Liver (tissue), 8 donors: ENCODE measurements at regions not wholly inside any gene's neighbourhood (a gene's known extent, or its start where the extent isn't known, plus 50 kb on each side); places are given as distances from the start of the nearest gene placed in this dataset.

Experiments
- DNase-seq: peaks from one replicate; pipeline ENCODE4 v3.0.0-alpha.2; 2017; ENCODE audit warnings: low spot score
- H3K27ac ChIP-seq, 2 donors: one replicate each; pipeline ENCODE4 v1.7.0; 2013; ENCODE audit warnings: inconsistent platforms in 2 of 2, low read length in 2 of 2, control low read depth in 1 of 2, low read depth in 1 of 2, mild to moderate bottlenecking in 1 of 2
- H3K27me3 ChIP-seq, 4 donors: one replicate each; pipeline versions ENCODE4 v1.6.1 to v1.7.0; 2013; ENCODE audit warnings: low read length in 3 of 4, inconsistent platforms in 1 of 4, mild to moderate bottlenecking in 1 of 4, moderate library complexity in 1 of 4; ENCODE audit not compliant: control insufficient read depth in 4 of 4, insufficient read depth in 4 of 4
- H3K36me3 ChIP-seq, 4 donors: one replicate each; pipeline versions ENCODE4 v1.6.1 to v1.7.0; 2013; ENCODE audit warnings: low read length in 3 of 4, mild to moderate bottlenecking in 3 of 4, low read depth in 1 of 4, moderate library complexity in 1 of 4; ENCODE audit not compliant: control insufficient read depth in 4 of 4, insufficient read depth in 3 of 4
- H3K4me1 ChIP-seq, 4 donors: one replicate each; pipeline versions ENCODE4 v1.6.1 to v1.7.0; 2013; ENCODE audit warnings: low read length in 3 of 4, mild to moderate bottlenecking in 3 of 4, moderate library complexity in 1 of 4; ENCODE audit not compliant: control insufficient read depth in 4 of 4, insufficient read depth in 4 of 4
- H3K4me3 ChIP-seq, 3 donors: one replicate each; pipeline versions ENCODE4 v1.6.1 to v1.7.0; 2013; ENCODE audit warnings: low read length in 3 of 3, control low read depth in 1 of 3, low read depth in 1 of 3, mild to moderate bottlenecking in 1 of 3
- H3K9ac ChIP-seq, 2 donors: one replicate each; pipeline ENCODE4 v1.7.0; 2013; ENCODE audit warnings: low read length in 2 of 2, mild to moderate bottlenecking in 2 of 2, moderate library complexity in 2 of 2, control low read depth in 1 of 2, low read depth in 1 of 2
- H3K9me3 ChIP-seq, 4 donors: one replicate each; pipeline versions ENCODE4 v1.6.1 to v1.7.0; 2013; ENCODE audit warnings: low read length in 3 of 4; ENCODE audit not compliant: control insufficient read depth in 4 of 4
- EGR1 ChIP-seq, 2 donors: IDR thresholded peaks; 2 replicates each; pipeline ENCODE4 v1.6.1; 2016 to 2018; ENCODE audit warnings: antibody characterized with exemption in 2 of 2, low read depth in 2 of 2
- FOXA1 ChIP-seq: IDR thresholded peaks from 2 replicates; pipeline ENCODE4 v1.6.1; 2016; ENCODE audit warnings: antibody characterized with exemption
- FOXA2 ChIP-seq: IDR thresholded peaks from 2 replicates; pipeline ENCODE4 v1.6.1; 2016; ENCODE audit warnings: antibody characterized with exemption
- GABPA ChIP-seq, 2 donors: IDR thresholded peaks in 1 of 2; conservative IDR thresholded peaks in 1 of 2; 2 replicates each; pipeline ENCODE4 v1.6.1; 2016; ENCODE audit warnings: antibody characterized with exemption in 2 of 2, mild to moderate bottlenecking in 1 of 2, moderate library complexity in 1 of 2
- HNF4A ChIP-seq, 2 donors: conservative IDR thresholded peaks; 2 replicates each; pipeline ENCODE4 v1.6.1; 2016; ENCODE audit warnings: antibody characterized with exemption in 2 of 2, mild to moderate bottlenecking in 2 of 2
- HNF4G ChIP-seq: IDR thresholded peaks from 2 replicates; pipeline ENCODE4 v1.6.1; 2016; ENCODE audit warnings: antibody characterized with exemption
- JUND ChIP-seq, 2 donors: IDR thresholded peaks; 2 replicates each; pipeline ENCODE4 v1.6.1; 2016; ENCODE audit warnings: antibody characterized with exemption in 2 of 2
- NR2F2 ChIP-seq: IDR thresholded peaks from 2 replicates; pipeline ENCODE4 v1.6.1; 2016; ENCODE audit warnings: antibody characterized with exemption
- RAD21 ChIP-seq, 2 donors: IDR thresholded peaks; 2 replicates each; pipeline ENCODE4 v1.6.1; 2016; ENCODE audit warnings: antibody characterized with exemption in 2 of 2, mild to moderate bottlenecking in 2 of 2
- RXRA ChIP-seq, 2 donors: IDR thresholded peaks; 2 replicates each; pipeline ENCODE4 v1.6.1; 2017 to 2018; ENCODE audit warnings: antibody characterized with exemption in 2 of 2, mild to moderate bottlenecking in 1 of 2
- SP1 ChIP-seq: IDR thresholded peaks from 2 replicates; pipeline ENCODE4 v1.6.1; 2018; ENCODE audit warnings: antibody characterized with exemption, mild to moderate bottlenecking
- TAF1 ChIP-seq: conservative IDR thresholded peaks from 2 replicates; pipeline ENCODE4 v1.6.1; 2016; ENCODE audit warnings: antibody characterized with exemption, mild to moderate bottlenecking
- YY1 ChIP-seq: IDR thresholded peaks from 2 replicates; pipeline ENCODE4 v1.6.1; 2016; ENCODE audit warnings: antibody characterized with exemption, mild to moderate bottlenecking
- WGBS: extraction: QIAGEN DNeasy Blood & Tissue Kit; methylation state at CpG from one replicate; pipeline ENCODE4 v1.1.7; 2013; 5-methylcytosine and 5-hydroxymethylcytosine counted together
- TF ChIP-seq, protein P1 (sequence below): fragments of 150-350 bp; IDR thresholded peaks from 2 replicates; pipeline ENCODE4 v1.5.1; 2017; ENCODE audit warnings: improper control_type of control experiment, low read depth, low read length; ENCODE audit not compliant: missing input control
- TF ChIP-seq, protein P2 (sequence below): IDR thresholded peaks from 2 replicates; pipeline ENCODE4 v1.6.1; 2016; ENCODE audit warnings: antibody characterized with exemption
- TF ChIP-seq, protein P3 (sequence below): IDR thresholded peaks from 2 replicates; pipeline ENCODE4 v1.6.1; 2016; ENCODE audit warnings: antibody characterized with exemption
- TF ChIP-seq, protein P4 (sequence below): IDR thresholded peaks from 2 replicates; pipeline ENCODE4 v1.6.1; 2016; ENCODE audit warnings: antibody characterized with exemption, mild to moderate bottlenecking
- TF ChIP-seq, protein P5 (sequence below): IDR thresholded peaks from 2 replicates; pipeline ENCODE4 v1.6.1; 2016; ENCODE audit warnings: antibody characterized with exemption
- donor health status: healthy.
- donor health status: healthy.
- donor health status: healthy.
- donor health status: healthy.
- donor health status: healthy.

DNA sequence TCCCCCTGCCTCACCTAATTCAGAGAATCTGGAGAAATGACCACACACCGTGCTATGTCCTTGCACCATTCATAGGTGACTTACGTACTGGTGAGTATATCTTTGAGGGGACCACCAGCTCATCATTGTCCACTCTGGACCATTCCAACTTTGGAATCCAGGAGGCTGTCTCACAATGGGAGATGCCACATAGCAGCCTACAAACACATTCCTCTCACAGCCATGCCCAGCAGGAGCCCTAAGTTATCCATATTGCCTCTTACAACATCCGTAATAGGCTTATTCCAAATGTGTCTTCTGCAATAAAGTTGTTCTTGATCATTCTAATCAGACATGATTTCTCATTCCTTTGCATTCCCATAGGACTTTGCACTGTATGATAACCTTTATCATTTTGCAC is 436.7 kb downstream of the EFNB2 start:
- H3K4me3 ChIP-seq: no peak overlapping the region
- TF ChIP-seq RAD21 (IDR thresholded peaks at IDR 0.05) (no peak), EGR1 (IDR thresholded peaks at IDR 0.05; ENCODE audit: low read depth in 2 of 2) (no peak), RXRA (IDR thresholded peaks at IDR 0.05) (no peak)
- 94% methylated on average over 3 of the region's 3 CpGs for WGBS
- no peaks in the 10 kb centered on the region for H3K36me3 ChIP-seq
- H3K27ac ChIP-seq: no peak overlapping the region
- no peaks in the 10 kb centered on the region for H3K27me3 ChIP-seq
- H3K9ac ChIP-seq: no peak overlapping the region
- no peaks in the 10 kb centered on the region for H3K4me1 ChIP-seq
- H3K9me3 ChIP-seq: no peaks in the 10 kb centered on the region
- DNase-seq: no peak

DNA sequence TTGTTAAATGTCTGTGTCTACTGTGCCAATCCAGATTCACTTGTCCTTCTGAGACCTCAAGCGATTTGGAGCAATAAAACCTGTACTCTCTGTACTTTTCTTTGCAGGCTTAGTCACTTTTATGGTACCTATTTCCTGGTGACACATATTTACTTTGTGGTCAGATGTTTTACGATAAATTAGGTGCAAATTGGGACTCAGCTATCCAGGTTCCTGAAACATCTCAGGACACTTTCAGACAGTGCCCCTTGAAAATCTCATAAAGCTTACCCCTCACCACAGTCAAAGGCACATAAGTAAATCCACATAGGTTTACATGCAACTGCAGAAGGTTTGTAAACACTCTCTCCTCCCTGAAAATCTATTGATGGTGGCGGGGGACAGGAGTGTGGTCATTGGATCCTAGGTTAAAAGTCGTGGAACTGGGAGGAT is 438.8 kb downstream of the EFNB2 start:
- DNase-seq: no peak
- Histone ChIP-seq H3K27me3 (no peaks in the 10 kb centered on the region), H3K4me3 (no peak overlapping the region), H3K9ac (no peak overlapping the region), H3K4me1 (no peaks in the 10 kb centered on the region), H3K27ac (no peak overlapping the region), H3K9me3 (no peaks in the 10 kb centered on the region), H3K36me3 (no peaks in the 10 kb centered on the region)
- WGBS: 68% methylated on average over 4 of the region's 4 CpGs
- TF ChIP-seq JUND (IDR thresholded peaks at IDR 0.05) (no peak), FOXA2 (no peak), HNF4G (no peak), RAD21 (IDR thresholded peaks at IDR 0.05) (no peak), SP1 (no peak), YY1 (no peak), FOXA1 (no peak), RXRA (IDR thresholded peaks at IDR 0.05) (no peak), EGR1 (IDR thresholded peaks at IDR 0.05; ENCODE audit: low read depth in 2 of 2) (no peak), GABPA (IDR thresholded peaks at IDR 0.05 in 1 of 2, conservative IDR thresholded peaks at IDR 0.05 in 1 of 2) (no peak), HNF4A (conservative IDR thresholded peaks at IDR 0.05) (no peak), TAF1 (no peak), NR2F2 (no peak)
- TF ChIP-seq, protein P1, sequence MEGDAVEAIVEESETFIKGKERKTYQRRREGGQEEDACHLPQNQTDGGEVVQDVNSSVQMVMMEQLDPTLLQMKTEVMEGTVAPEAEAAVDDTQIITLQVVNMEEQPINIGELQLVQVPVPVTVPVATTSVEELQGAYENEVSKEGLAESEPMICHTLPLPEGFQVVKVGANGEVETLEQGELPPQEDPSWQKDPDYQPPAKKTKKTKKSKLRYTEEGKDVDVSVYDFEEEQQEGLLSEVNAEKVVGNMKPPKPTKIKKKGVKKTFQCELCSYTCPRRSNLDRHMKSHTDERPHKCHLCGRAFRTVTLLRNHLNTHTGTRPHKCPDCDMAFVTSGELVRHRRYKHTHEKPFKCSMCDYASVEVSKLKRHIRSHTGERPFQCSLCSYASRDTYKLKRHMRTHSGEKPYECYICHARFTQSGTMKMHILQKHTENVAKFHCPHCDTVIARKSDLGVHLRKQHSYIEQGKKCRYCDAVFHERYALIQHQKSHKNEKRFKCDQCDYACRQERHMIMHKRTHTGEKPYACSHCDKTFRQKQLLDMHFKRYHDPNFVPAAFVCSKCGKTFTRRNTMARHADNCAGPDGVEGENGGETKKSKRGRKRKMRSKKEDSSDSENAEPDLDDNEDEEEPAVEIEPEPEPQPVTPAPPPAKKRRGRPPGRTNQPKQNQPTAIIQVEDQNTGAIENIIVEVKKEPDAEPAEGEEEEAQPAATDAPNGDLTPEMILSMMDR: no peak
- TF ChIP-seq, protein P2, sequence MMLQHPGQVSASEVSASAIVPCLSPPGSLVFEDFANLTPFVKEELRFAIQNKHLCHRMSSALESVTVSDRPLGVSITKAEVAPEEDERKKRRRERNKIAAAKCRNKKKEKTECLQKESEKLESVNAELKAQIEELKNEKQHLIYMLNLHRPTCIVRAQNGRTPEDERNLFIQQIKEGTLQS: no peak
- TF ChIP-seq, protein P3, sequence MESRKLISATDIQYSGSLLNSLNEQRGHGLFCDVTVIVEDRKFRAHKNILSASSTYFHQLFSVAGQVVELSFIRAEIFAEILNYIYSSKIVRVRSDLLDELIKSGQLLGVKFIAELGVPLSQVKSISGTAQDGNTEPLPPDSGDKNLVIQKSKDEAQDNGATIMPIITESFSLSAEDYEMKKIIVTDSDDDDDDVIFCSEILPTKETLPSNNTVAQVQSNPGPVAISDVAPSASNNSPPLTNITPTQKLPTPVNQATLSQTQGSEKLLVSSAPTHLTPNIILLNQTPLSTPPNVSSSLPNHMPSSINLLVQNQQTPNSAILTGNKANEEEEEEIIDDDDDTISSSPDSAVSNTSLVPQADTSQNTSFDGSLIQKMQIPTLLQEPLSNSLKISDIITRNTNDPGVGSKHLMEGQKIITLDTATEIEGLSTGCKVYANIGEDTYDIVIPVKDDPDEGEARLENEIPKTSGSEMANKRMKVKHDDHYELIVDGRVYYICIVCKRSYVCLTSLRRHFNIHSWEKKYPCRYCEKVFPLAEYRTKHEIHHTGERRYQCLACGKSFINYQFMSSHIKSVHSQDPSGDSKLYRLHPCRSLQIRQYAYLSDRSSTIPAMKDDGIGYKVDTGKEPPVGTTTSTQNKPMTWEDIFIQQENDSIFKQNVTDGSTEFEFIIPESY: no peak
- TF ChIP-seq, protein P4, sequence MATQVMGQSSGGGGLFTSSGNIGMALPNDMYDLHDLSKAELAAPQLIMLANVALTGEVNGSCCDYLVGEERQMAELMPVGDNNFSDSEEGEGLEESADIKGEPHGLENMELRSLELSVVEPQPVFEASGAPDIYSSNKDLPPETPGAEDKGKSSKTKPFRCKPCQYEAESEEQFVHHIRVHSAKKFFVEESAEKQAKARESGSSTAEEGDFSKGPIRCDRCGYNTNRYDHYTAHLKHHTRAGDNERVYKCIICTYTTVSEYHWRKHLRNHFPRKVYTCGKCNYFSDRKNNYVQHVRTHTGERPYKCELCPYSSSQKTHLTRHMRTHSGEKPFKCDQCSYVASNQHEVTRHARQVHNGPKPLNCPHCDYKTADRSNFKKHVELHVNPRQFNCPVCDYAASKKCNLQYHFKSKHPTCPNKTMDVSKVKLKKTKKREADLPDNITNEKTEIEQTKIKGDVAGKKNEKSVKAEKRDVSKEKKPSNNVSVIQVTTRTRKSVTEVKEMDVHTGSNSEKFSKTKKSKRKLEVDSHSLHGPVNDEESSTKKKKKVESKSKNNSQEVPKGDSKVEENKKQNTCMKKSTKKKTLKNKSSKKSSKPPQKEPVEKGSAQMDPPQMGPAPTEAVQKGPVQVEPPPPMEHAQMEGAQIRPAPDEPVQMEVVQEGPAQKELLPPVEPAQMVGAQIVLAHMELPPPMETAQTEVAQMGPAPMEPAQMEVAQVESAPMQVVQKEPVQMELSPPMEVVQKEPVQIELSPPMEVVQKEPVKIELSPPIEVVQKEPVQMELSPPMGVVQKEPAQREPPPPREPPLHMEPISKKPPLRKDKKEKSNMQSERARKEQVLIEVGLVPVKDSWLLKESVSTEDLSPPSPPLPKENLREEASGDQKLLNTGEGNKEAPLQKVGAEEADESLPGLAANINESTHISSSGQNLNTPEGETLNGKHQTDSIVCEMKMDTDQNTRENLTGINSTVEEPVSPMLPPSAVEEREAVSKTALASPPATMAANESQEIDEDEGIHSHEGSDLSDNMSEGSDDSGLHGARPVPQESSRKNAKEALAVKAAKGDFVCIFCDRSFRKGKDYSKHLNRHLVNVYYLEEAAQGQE: no peak
- TF ChIP-seq, protein P5, sequence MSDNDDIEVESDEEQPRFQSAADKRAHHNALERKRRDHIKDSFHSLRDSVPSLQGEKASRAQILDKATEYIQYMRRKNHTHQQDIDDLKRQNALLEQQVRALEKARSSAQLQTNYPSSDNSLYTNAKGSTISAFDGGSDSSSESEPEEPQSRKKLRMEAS: no peak
